A673 (cell line): ENCODE measurements at regions not wholly inside any gene's neighbourhood (a gene's known extent, or its start where the extent isn't known, plus 50 kb on each side); places are given as distances from the start of the nearest gene placed in this dataset.
"Not testable (repeated sequence)": the region's sequence is repeated elsewhere in the genome, so short reads cannot be mapped to it uniquely, and the experiment has no call there.

ENCODE experiments used
- BruUV-seq: library from RNA; stranded (reverse); fragments of 400-500 nt; replicated peaks from 2 replicates; lab custom pipeline; 2021; lab: Mats Ljungman, UMichigan
- CTCF ChIA-PET: fragments of 300-600 bp; sonication (Branson Sonifier 250); formaldehyde crosslinking; loops from one replicate; lab custom pipeline; 2022; ENCODE audit warnings: antibody characterized with exemption; lab: Charles Lee
- POLR2A ChIA-PET: fragments of 300-600 bp; sonication (Branson Sonifier 250); formaldehyde crosslinking; loops from one replicate; lab custom pipeline; 2022; ENCODE audit warnings: antibody characterized with exemption; ENCODE audit not compliant: low non-redundant PET; lab: Charles Lee
- DNase-seq: peaks from one replicate; pipeline ENCODE4 v3.0.0-alpha.2; 2015; ENCODE audit warnings: low spot score
- H3K27ac ChIP-seq: fragments of 200-600 bp; sonication (generic); 2 replicates; pipeline ENCODE4 v1.5.1; 2016; ENCODE audit warnings: mixed run types, low read depth, mild to moderate bottlenecking, mixed read lengths, antibody characterized with exemption, low read length; ENCODE audit not compliant: poor library complexity, severe bottlenecking
- H3K27me3 ChIP-seq: fragments of 200-600 bp; sonication (generic); replicated peaks from 2 replicates; pipeline ENCODE4 v1.6.1; 2017; ENCODE audit warnings: mixed run types, low read depth, mild to moderate bottlenecking, mixed read lengths, antibody characterized with exemption, low read length; ENCODE audit not compliant: insufficient read depth, poor library complexity
- H3K36me3 ChIP-seq: fragments of 200-600 bp; sonication (generic); 2 replicates; pipeline ENCODE4 v1.6.1; 2016; ENCODE audit warnings: mixed run types, mild to moderate bottlenecking, mixed read lengths, antibody characterized with exemption, low read length; ENCODE audit not compliant: insufficient read depth, poor library complexity, severe bottlenecking
- H3K4me1 ChIP-seq: fragments of 200-600 bp; sonication (generic); 2 replicates; pipeline ENCODE4 v1.6.1; 2017; ENCODE audit warnings: mixed run types, mild to moderate bottlenecking, mixed read lengths, antibody characterized with exemption, low read length; ENCODE audit not compliant: insufficient read depth, poor library complexity, severe bottlenecking
- H3K4me3 ChIP-seq: fragments of 200-600 bp; sonication (generic); 2 replicates; pipeline ENCODE4 v1.5.1; 2016; ENCODE audit warnings: low read depth, mixed run types, mild to moderate bottlenecking, mixed read lengths, low read length; ENCODE audit not compliant: poor library complexity, severe bottlenecking
- H3K9me3 ChIP-seq: fragments of 200-600 bp; sonication (generic); 2 replicates; pipeline ENCODE4 v1.6.1; 2016; ENCODE audit warnings: mixed run types, low read depth, mild to moderate bottlenecking, mixed read lengths, antibody characterized with exemption, low read length; ENCODE audit not compliant: poor library complexity, severe bottlenecking
- EZH2 ChIP-seq: fragments of 200-600 bp; sonication (generic); IDR thresholded peaks from 2 replicates; pipeline ENCODE4 v1.6.1; 2017; ENCODE audit warnings: borderline replicate concordance, low read depth, mild to moderate bottlenecking, mixed read lengths, antibody characterized with exemption, low read length; ENCODE audit not compliant: poor library complexity, severe bottlenecking
- intact Hi-C: fragments of 100-400 bp; cut with micrococcal nuclease; formaldehyde crosslinking; loops from one replicate; pipeline ENCODE4 v1.10.0; 2022; ENCODE audit not compliant: unreplicated experiment
- TF ChIP-seq, protein P1 (sequence below): fragments of 300-800, 200-600 bp; sonication (generic); conservative IDR thresholded peaks from 2 replicates; pipeline ENCODE4 v1.5.1; 2017; ENCODE audit warnings: low read depth, mild to moderate bottlenecking, antibody characterized with exemption, low read length, moderate library complexity, mixed read lengths

DNA sequence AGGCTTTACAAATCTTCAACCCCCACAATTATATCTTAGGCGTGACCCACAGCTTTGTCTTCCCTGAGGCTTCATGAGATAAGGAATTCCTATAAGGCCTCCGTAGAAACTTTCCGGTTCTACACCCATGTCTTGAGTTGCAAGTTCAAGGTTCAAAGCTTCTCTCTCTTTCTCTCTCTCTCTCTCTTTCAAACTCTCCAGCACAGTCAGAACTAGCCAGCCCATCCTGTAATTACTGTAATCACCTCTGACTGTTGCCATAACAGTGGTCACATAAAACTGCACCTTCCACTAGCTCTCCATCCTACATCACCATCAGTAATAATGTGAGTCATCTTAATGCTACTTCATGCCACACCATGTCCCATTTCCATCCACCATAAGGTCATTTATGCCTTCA, 90.0 kb upstream of the NFASC start:
- intact Hi-C loops, result no loop called here
- ChIA-PET POLR2A (no interaction called here), CTCF (no interaction called here)
- Histone ChIP-seq H3K27ac (no peak overlapping the region), H3K36me3 (no peaks in the 10 kb centered on the region), H3K4me3 (no peak overlapping the region), H3K9me3 (no peaks in the 10 kb centered on the region), H3K4me1 (no peaks in the 10 kb centered on the region), H3K27me3 (peaks cover 29% of the 10 kb centered on the region)
- TF ChIP-seq, protein P1, sequence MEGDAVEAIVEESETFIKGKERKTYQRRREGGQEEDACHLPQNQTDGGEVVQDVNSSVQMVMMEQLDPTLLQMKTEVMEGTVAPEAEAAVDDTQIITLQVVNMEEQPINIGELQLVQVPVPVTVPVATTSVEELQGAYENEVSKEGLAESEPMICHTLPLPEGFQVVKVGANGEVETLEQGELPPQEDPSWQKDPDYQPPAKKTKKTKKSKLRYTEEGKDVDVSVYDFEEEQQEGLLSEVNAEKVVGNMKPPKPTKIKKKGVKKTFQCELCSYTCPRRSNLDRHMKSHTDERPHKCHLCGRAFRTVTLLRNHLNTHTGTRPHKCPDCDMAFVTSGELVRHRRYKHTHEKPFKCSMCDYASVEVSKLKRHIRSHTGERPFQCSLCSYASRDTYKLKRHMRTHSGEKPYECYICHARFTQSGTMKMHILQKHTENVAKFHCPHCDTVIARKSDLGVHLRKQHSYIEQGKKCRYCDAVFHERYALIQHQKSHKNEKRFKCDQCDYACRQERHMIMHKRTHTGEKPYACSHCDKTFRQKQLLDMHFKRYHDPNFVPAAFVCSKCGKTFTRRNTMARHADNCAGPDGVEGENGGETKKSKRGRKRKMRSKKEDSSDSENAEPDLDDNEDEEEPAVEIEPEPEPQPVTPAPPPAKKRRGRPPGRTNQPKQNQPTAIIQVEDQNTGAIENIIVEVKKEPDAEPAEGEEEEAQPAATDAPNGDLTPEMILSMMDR, result no peak
- no peak for TF ChIP-seq EZH2
- BruUV-seq, result no TSS peak
- DNase-seq, result no peak

DNA sequence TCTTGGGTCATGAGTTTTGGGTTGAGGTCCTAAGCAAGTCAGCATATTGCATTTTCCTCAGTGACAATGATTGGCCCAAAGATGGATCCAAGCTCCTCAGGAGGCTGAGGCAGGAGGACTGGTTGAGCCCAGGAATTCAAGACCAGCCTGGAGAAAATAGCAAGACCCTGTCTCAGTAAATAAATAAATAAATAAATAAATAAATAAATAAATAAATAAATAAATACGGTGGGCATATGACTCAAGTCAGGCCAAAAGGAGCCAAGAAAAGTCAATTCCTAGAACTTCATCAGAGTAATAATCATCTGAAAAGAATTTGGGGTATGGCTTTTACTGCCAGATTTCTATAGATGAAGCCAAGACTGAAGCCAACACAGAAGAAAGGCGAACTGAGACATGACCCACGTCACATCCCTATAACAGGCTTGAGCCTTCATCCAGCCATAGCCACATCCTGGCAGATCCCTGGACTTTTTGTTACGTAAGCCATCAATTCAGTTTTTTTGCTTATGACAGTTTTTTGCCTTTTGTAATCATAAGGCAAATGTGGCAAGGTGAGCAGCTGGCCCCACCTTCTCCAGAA, 88.5 kb upstream of the NFASC start:
- no peak for DNase-seq
- POLR2A ChIA-PET, result no interaction called here
- no peak overlapping the region for H3K27ac ChIP-seq
- intact Hi-C loops, result no loop called here
- no peaks in the 10 kb centered on the region for H3K4me1 ChIP-seq
- no peak overlapping the region for H3K4me3 ChIP-seq
- H3K36me3 ChIP-seq, result no peaks in the 10 kb centered on the region
- no peaks in the 10 kb centered on the region for H3K9me3 ChIP-seq
- BruUV-seq, result no TSS peak
- CTCF ChIA-PET, result no interaction called here
- H3K27me3 ChIP-seq, result peaks cover 29% of the 10 kb centered on the region
- TF ChIP-seq EZH2, result no peak
- TF ChIP-seq, protein P1, result no peak

DNA sequence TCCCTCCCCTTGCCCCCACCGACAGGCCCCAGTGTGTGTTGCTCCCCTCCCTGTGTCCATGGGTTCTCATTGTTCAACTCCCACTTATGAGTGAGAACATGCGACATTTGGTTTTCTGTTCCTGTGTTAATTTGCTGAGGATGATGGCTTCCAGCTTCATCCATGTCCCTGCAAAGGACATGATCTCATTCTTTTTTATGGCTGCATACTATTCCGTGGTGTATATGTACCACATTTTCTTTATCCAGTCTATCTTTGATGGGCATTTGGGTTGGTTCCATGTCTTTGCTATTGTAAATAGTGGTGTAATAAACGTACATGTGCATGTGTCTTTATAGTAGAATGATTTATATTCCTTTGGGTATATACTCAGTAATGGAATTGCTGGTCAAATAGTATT, 85.6 kb upstream of the NFASC start:
- H3K9me3 ChIP-seq, H3K27ac ChIP-seq, POLR2A ChIA-PET, DNase-seq, H3K4me1 ChIP-seq, H3K4me3 ChIP-seq, intact Hi-C loops, CTCF ChIA-PET, BruUV-seq, H3K36me3 ChIP-seq: not testable (repeated sequence)
- peaks cover 28% of the 10 kb centered on the region for H3K27me3 ChIP-seq

DNA sequence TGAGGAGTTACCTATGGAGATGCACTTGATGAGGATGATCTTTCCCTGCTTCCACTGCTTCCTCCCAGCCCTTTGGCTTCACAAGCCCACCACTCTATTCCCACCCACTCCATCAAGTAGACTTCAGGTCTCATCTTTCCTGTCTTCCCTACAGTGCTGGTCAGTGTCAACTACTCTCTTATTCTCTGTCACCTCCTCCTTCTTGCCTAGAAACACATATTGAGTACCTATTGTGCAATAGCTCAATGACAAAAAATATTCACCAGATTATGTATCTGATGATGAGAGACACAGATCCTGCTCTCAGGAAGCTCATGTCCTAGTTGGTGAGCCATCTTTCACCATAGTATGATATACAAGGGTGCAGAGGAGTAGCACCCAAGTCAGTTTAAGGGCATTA, 82.2 kb upstream of the NFASC start:
- Histone ChIP-seq H3K4me1 (no peaks in the 10 kb centered on the region), H3K27ac (no peak overlapping the region), H3K4me3 (no peak overlapping the region), H3K9me3 (no peaks in the 10 kb centered on the region), H3K27me3 (peaks cover 7% of the 10 kb centered on the region), H3K36me3 (no peaks in the 10 kb centered on the region)
- intact Hi-C loops, result no loop called here
- ChIA-PET POLR2A (no interaction called here), CTCF (no interaction called here)
- DNase-seq, result no peak
- TF ChIP-seq, protein P1, result no peak
- no TSS peak for BruUV-seq
